ENCODE measurements at regions not wholly inside any gene's neighbourhood (a gene's known extent, or its start where the extent isn't known, plus 50 kb on each side); places are given as distances from the start of the nearest gene placed in this dataset.
"Not testable (repeated sequence)": the region's sequence is repeated elsewhere in the genome, so short reads cannot be mapped to it uniquely, and the experiment has no call there.

- no peak for DNase-seq
Observed at GRCh38 chr14:103186909-103187586, 63.8 kb downstream of the TNFAIP2 start.

DNA sequence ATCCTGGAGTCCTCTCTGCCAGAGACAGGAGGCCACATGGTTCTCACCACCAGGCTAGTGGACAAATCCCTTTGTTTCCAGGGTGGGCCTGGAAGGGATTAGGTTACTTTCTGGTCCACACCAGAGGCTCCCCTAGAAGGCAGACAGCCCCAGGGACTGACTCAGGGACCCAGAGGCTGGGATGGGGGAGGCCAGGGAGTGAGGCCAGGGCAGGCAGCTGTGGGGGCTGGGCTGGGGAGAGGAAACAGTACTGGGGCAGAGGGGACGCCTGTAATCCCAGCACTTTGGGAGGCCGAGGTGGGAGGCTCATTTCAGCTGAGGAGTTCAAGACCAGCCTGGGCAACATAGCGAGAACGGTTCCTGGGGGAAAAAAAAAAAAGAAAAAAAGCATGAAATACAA, 64.7 kb downstream of the TNFAIP2 start:
- DNase-seq, result no peak

- peak in 1 of 2 donors; percentile 19 for DNase-seq
Observed at GRCh38 chr14:103188810-103189480, 65.7 kb downstream of the TNFAIP2 start.

DNA sequence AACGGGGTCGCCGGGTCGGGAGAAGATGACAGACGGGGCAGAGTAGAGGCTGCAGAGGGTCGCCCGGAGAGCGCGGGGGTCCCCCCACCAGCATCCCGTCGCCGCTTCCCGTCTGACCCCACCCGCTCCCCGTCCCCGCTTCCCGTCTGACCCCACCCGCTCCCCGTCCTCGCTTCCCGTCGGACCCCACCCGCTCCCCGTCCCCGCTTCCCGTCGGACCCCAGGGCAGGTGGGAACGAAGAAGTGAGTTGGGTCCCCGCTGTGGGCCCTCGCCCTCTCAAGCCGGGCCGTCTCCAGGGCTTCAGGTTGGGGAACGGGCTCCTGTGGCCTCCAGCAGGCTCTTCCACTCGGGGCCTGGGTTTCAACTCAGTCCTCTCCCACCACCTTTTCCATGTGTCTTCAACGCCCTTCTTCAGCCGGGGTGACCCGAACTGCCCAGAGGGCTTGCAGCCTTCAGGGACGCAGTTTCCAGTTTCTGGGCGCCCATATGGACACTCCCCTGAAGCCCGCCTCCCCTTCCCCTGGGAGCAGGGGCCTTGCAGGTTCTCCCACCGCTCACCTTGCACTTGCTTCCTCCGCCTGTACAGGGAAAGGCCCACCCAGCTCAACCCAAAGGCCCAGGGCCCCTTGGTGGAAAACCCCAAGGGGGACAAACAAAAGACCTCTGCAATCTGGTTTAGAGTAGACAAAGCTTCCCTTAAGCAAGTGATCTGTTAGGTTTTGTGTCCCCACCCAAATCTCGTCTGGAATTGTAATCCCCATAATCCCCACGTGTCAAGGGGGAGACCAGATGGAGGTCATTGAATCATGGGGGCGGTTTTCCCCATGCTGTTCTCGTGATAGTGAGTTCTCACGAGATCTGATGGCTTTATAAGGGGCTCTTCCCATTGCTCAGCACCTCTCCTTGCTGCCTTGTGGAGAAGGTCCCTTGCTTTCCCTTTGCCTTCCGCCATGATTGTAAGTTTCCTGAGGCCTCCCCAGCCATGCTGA, 66.5 kb downstream of the TNFAIP2 start:
- DNase-seq, result no peak

DNA sequence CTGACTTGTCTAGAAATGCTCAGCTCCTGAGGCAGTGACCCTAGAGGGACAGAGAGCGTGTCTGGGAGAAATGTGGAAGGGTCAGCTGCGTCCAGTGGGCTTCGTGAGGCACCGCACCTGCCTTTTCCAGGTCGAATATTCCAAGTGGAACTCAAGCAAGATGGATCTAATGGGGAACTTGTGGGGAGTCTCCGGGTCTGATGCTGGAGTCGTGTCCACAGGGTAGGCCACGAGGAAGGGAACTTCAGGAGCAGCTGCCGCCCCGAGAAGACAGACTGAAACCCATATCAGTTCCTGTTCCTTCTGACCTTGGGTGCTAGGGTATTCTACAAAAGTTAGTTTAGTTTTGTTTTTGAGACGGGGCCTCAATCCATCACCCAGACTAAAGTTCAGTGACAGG, 67.5 kb downstream of the TNFAIP2 start:
- no peak for DNase-seq

- no peak for DNase-seq
Observed at GRCh38 chr14:103191844-103192243, 68.6 kb downstream of the TNFAIP2 start.

GRCh38 chr14:103192246-103192840, 69.1 kb downstream of the TNFAIP2 start:
- no peak for DNase-seq

DNA sequence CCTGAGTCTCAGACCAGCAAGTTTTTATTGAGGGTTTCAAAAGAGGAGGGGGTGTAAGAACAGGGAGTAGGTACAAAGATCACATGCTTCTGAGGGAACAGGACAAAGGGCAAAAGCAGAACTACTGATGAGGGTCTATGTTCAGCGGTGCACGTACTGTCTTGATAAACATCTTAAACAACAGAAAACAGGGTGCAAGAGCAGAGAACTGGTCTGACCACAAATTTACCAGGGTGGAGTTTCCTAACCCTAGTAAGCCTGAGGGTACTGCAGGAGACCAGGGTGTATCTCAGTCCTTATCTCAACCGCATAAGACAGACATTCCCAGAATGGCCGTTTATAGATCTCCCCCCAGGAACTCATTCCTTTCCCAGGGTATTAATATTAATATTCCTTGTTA, 69.6 kb downstream of the TNFAIP2 start:
- DNase-seq, result not testable (repeated sequence)

DNA sequence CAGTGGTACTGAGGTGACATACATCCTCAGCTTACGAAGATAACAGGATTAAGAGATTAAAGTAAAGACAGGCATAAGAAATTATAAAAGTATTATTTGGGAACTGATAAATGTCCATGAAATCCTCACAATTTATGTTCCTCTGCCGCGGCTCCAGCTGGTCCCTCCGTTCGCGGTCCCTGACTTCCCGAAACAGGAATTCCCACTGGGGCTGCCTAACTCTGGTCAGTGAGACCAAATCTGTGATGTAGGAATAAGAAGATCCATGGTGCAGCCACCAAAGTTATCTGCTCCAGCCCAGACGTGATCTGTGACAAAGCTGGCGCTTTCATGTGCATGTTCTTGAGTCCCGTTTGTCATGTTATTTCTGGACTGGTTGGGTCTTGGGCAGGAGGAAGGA, 70.2 kb downstream of the TNFAIP2 start:
- DNase-seq, result not testable (repeated sequence)

GRCh38 chr14:103194256-103195045, 71.2 kb downstream of the TNFAIP2 start:
- DNase-seq, result no peak

- no peak for DNase-seq
Observed at GRCh38 chr14:103195828-103196615, 72.8 kb downstream of the TNFAIP2 start.

GRCh38 chr14:103196716-103197115, 73.5 kb downstream of the TNFAIP2 start:
- DNase-seq, result no peak

GRCh38 chr14:103198131-103199105, 75.2 kb downstream of the TNFAIP2 start:
- no peak for DNase-seq

GRCh38 chr14:103199124-103199523, 75.9 kb downstream of the TNFAIP2 start:
- no peak for DNase-seq

- DNase-seq, result no peak
Observed at GRCh38 chr14:103201801-103202200, 78.5 kb downstream of the TNFAIP2 start.

DNA sequence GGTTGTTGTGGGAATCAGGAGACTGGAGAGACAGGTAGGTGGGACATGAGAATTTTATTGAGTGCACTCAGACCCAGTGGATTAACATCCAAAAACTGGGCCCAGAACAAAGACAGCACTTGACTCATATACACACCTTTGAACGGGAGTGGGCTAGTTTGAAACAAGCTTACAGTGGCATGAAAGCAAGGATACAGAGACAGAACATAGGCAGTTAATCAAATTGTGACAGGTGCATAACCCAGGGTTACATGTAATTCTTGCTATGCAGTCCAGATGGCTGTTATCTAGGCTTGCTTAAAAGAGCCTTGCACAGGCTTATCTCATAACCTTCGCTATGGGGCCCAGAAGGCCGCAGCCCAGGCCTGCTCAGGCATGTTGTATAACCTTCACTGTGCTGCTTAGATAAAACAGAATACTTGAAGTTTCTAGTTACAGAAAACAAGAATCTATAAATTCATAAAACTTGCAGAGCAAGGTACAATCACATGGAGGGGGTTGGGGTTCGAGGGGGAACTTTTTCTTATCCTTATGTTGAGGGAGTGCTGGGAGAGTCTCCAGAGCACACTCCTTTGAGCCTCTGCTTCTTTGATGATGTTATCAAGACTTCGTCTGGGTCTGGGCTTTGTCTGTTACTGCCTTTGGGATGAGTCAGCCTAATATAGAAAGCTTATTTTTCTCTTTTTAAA, 81.7 kb downstream of the TNFAIP2 start:
- no peak for DNase-seq

- DNase-seq, result no peak
Observed at GRCh38 chr14:103205541-103205906, 82.3 kb downstream of the TNFAIP2 start.

DNA sequence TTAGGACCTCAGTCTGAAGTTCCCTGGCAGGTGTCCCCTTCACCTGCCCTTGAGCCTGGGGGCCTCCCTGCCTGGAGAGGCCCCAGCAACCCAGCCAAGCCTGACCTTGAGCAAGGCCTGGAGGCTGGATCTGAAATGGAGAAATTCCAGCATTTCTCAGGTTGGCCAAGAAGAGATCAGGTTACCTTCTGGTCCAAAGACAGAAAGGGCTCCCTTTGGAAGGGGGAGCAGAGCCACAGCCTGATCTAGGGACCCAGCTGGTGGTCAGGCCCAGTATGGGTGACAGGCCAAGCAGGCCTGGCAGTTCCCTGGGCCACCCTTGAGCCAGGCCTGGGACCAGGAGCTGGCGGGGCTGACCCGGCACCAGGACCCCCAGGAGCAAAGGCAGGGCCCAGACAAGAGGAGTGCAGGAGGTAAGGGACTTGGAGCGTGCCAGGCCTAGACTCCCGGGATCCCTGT, 82.8 kb downstream of the TNFAIP2 start:
- DNase-seq, result no peak

GRCh38 chr14:103206836-103207387, 83.7 kb downstream of the TNFAIP2 start:
- no peak for DNase-seq

All from CD4-positive, alpha-beta T cell treated with Interleukin-1 beta for 1 hour (primary cell).